ENCODE measurements at regions not wholly inside any gene's neighbourhood (a gene's known extent, or its start where the extent isn't known, plus 50 kb on each side); places are given as distances from the start of the nearest gene placed in this dataset.
"Not testable (repeated sequence)": the region's sequence is repeated elsewhere in the genome, so short reads cannot be mapped to it uniquely, and the experiment has no call there.

DNA sequence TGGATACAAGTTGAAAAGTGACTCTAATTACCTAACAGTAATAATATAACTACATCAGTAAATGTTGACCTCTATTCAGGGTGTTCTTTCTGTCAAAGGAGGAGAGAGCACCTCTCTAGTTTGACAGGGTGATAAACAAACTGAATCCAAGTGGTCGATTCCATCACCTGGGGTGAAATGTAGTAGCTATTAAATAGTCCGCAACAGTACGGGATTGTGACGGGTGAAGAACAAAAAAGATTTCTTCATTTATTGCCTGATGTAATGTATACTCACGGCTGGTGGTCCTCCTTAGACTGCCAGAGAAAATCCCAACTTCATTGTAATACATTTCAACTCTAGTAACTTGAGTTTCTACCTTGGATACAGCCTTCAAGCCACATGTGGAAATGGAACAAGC is 292.5 kb upstream of the CELF2 start:
- Histone ChIP-seq H3K4me3 (ENCODE audit: low read depth, low read length) (no peak overlapping the region), H3K27ac (ENCODE audit: low read depth, low read length) (peak overlapping the region; percentile 33), H3K27me3 (ENCODE audit: control insufficient read depth, insufficient read depth, low read length) (no peaks in the 10 kb centered on the region), H3K36me3 (ENCODE audit: control insufficient read depth, insufficient read depth, low read length) (no peaks in the 10 kb centered on the region), H3K9me3 (ENCODE audit: control insufficient read depth, insufficient read depth, low read length) (no peaks in the 10 kb centered on the region), H3K4me1 (ENCODE audit: control insufficient read depth, insufficient read depth, low read length) (no peaks in the 10 kb centered on the region)
- 84% methylated on average over 3 of the region's 5 CpGs for WGBS (ENCODE audit: insufficient coverage)
- DNase-seq (ENCODE audit: low read depth in 4 of 6, low spot score in 6 of 6): no peak

- no peak for DNase-seq (ENCODE audit: low read depth in 4 of 6, low spot score in 6 of 6)
- H3K27me3 ChIP-seq (ENCODE audit: control insufficient read depth, insufficient read depth, low read length): no peaks in the 10 kb centered on the region
- no peak overlapping the region for H3K27ac ChIP-seq (ENCODE audit: low read depth, low read length)
- H3K4me1 ChIP-seq (ENCODE audit: control insufficient read depth, insufficient read depth, low read length): no peaks in the 10 kb centered on the region
- H3K36me3 ChIP-seq (ENCODE audit: control insufficient read depth, insufficient read depth, low read length): no peaks in the 10 kb centered on the region
- H3K4me3 ChIP-seq (ENCODE audit: low read depth, low read length): no peak overlapping the region
- no peaks in the 10 kb centered on the region for H3K9me3 ChIP-seq (ENCODE audit: control insufficient read depth, insufficient read depth, low read length)
- 39% methylated on average over 3 of the region's 6 CpGs for WGBS (ENCODE audit: insufficient coverage)
These were observed 291.6 kb upstream of the CELF2 start for GRCh38 chr10:10726101-10726500.

- 96% methylated on average over 6 of the region's 14 CpGs for WGBS (ENCODE audit: insufficient coverage)
- DNase-seq (ENCODE audit: low read depth in 4 of 6, low spot score in 6 of 6); H3K27ac ChIP-seq (ENCODE audit: low read depth, low read length); H3K4me1 ChIP-seq (ENCODE audit: control insufficient read depth, insufficient read depth, low read length); H3K4me3 ChIP-seq (ENCODE audit: low read depth, low read length); H3K9me3 ChIP-seq (ENCODE audit: control insufficient read depth, insufficient read depth, low read length); H3K36me3 ChIP-seq (ENCODE audit: control insufficient read depth, insufficient read depth, low read length); H3K27me3 ChIP-seq (ENCODE audit: control insufficient read depth, insufficient read depth, low read length): not testable (repeated sequence)
These were observed 290.3 kb upstream of the CELF2 start for GRCh38 chr10:10727411-10727810.

DNA sequence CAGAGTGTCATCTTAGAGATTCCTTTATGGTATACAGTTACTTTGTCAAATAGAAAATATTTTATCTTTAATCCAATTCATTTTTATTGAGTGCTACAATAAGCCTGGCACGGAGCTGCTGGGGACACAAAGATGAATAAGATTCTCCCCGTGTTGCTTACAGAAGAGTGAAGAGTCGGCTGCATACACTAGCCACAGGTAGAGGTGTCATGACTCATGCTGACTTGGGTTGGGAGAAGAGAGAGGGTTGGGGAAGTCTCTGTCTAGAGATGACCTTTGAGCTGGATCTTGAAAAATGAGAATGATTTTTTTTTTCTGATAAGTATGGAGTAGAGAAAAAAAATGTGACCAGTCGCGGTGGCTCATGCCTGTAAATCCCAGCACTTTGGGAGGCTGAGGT is 289.9 kb upstream of the CELF2 start:
- Histone ChIP-seq H3K9me3 (ENCODE audit: control insufficient read depth, insufficient read depth, low read length) (no peaks in the 10 kb centered on the region), H3K4me3 (ENCODE audit: low read depth, low read length) (no peak overlapping the region), H3K4me1 (ENCODE audit: control insufficient read depth, insufficient read depth, low read length) (no peaks in the 10 kb centered on the region), H3K27ac (ENCODE audit: low read depth, low read length) (no peak overlapping the region), H3K36me3 (ENCODE audit: control insufficient read depth, insufficient read depth, low read length) (no peaks in the 10 kb centered on the region), H3K27me3 (ENCODE audit: control insufficient read depth, insufficient read depth, low read length) (no peaks in the 10 kb centered on the region)
- no peak for DNase-seq (ENCODE audit: low read depth in 4 of 6, low spot score in 6 of 6)
- 76% methylated on average over 2 of the region's 5 CpGs for WGBS (ENCODE audit: insufficient coverage)

DNA sequence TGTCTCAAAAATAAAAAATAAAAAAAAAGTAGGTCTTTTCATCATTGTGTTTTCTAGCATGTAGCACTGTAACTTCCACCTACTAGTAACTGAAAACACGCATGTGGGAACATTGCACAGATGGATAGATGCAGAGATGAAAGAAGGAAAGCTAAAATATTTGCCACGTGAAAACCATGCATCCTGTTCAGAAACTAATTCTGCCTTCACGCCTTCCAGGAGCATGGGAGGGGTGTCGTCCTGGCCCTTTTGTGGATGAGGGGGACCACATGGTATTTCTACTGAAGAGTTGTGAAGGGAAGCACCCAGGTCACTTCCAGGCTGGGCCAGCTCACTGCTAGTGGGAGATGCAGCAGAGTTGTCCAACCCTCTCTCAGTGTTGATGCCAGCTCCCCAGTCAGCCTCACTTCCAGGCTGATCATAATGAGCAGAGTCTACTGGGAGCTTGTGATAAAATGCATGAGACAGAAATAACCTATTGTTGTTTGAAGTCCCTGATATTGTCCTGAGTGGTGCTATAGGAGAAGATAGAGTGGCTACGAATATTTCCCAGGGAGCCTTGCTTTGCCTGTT is 287.1 kb upstream of the CELF2 start:
- Histone ChIP-seq H3K27ac (ENCODE audit: low read depth, low read length) (no peak overlapping the region), H3K9me3 (ENCODE audit: control insufficient read depth, insufficient read depth, low read length) (no peaks in the 10 kb centered on the region), H3K36me3 (ENCODE audit: control insufficient read depth, insufficient read depth, low read length) (no peaks in the 10 kb centered on the region), H3K4me1 (ENCODE audit: control insufficient read depth, insufficient read depth, low read length) (no peaks in the 10 kb centered on the region), H3K27me3 (ENCODE audit: control insufficient read depth, insufficient read depth, low read length) (no peaks in the 10 kb centered on the region), H3K4me3 (ENCODE audit: low read depth, low read length) (no peak overlapping the region)
- 94% methylated on average over 2 of the region's 5 CpGs for WGBS (ENCODE audit: insufficient coverage)
- peak in 1 of 6 donors; percentile 70 for DNase-seq (ENCODE audit: low read depth in 4 of 6, low spot score in 6 of 6)

DNA sequence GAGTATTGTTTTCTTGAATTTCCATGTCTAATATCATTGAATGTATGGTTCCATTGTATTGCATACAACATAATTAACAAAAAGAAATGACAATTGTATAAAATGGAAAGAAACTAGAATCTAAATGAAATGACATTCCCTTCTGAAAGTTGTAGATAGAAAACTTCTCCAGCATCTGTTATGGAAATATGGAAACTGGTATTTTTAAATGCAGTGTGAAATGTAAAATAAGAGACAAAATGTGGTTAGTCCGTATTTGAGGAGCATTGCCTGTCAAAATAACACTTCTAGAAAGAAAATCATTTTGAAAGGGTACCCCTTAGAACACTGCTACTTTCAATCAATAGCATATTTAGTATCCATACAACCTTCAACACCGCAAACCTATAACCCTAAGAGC is 286.3 kb upstream of the CELF2 start:
- H3K27ac ChIP-seq (ENCODE audit: low read depth, low read length): no peak overlapping the region
- H3K36me3 ChIP-seq (ENCODE audit: control insufficient read depth, insufficient read depth, low read length): no peaks in the 10 kb centered on the region
- H3K4me3 ChIP-seq (ENCODE audit: low read depth, low read length): no peak overlapping the region
- H3K27me3 ChIP-seq (ENCODE audit: control insufficient read depth, insufficient read depth, low read length): no peaks in the 10 kb centered on the region
- peak in 1 of 6 donors; percentile 71 for DNase-seq (ENCODE audit: low read depth in 4 of 6, low spot score in 6 of 6)
- no peaks in the 10 kb centered on the region for H3K9me3 ChIP-seq (ENCODE audit: control insufficient read depth, insufficient read depth, low read length)
- no peaks in the 10 kb centered on the region for H3K4me1 ChIP-seq (ENCODE audit: control insufficient read depth, insufficient read depth, low read length)
- WGBS (ENCODE audit: insufficient coverage): no CpG with 5 or more reads among the region's 2 CpGs

DNA sequence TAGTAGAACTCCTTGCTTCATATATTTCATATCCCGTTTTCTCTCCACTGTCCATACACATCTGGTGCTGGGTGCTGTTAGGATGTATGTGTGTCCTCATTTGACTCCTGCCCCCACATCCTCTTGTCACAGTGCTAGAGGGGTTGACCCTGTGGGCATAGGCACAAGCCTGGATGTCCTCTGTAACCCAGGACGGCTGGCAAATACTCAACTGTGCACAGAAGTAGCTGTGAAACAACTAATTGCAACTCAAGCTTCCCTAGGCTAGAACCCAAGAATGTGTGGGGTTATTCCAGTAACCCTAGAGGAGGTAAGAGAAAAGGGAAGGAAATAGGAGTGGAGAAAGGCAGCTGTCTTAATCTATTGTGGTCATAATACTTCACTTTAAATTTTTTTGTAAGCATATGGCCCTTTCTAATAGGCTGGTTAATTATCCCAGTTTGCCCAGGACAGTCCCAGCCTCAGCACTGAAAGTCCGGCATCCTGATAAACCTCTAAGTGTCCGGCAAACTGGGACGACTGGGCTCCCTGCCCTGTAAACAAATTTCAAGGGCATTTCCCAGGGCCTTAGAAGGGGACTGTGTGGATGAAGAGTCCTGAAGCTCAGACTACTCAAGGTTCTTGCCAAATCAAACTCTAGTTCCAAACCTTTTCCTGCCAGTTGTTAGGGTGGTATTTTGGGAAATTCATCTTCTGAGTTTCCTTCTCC is 283.2 kb upstream of the CELF2 start:
- WGBS (ENCODE audit: insufficient coverage): 100% methylated on average over 1 of the region's 5 CpGs
- H3K4me1 ChIP-seq (ENCODE audit: control insufficient read depth, insufficient read depth, low read length): no peaks in the 10 kb centered on the region
- no peak for DNase-seq (ENCODE audit: low read depth in 4 of 6, low spot score in 6 of 6)
- no peak overlapping the region for H3K27ac ChIP-seq (ENCODE audit: low read depth, low read length)
- H3K36me3 ChIP-seq (ENCODE audit: control insufficient read depth, insufficient read depth, low read length): no peaks in the 10 kb centered on the region
- H3K9me3 ChIP-seq (ENCODE audit: control insufficient read depth, insufficient read depth, low read length): no peaks in the 10 kb centered on the region
- H3K4me3 ChIP-seq (ENCODE audit: low read depth, low read length): no peak overlapping the region
- no peaks in the 10 kb centered on the region for H3K27me3 ChIP-seq (ENCODE audit: control insufficient read depth, insufficient read depth, low read length)

DNA sequence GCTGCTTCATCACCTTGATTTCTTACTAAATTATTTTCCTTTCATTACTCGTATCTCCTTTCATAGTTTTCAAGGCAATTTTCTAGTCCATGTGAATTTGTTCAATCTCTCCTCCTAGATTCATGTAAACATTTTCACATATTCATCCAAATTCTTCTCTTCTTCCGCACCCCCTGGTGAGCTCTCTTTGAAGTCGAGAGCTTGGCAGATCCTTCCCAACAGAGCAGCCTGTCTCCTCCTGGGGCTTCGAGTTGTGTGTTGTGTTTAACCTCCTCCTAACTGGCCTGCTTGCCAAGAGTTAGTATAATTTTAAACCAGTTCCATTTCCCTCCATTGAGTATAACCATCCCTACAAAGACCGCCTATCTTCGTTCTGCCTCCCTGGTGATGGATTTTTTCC is 272.4 kb upstream of the CELF2 start:
- Histone ChIP-seq H3K27me3 (ENCODE audit: control insufficient read depth, insufficient read depth, low read length) (no peaks in the 10 kb centered on the region), H3K27ac (ENCODE audit: low read depth, low read length) (no peak overlapping the region), H3K4me3 (ENCODE audit: low read depth, low read length) (no peak overlapping the region), H3K9me3 (ENCODE audit: control insufficient read depth, insufficient read depth, low read length) (peaks cover 2% of the 10 kb centered on the region), H3K4me1 (ENCODE audit: control insufficient read depth, insufficient read depth, low read length) (no peaks in the 10 kb centered on the region), H3K36me3 (ENCODE audit: control insufficient read depth, insufficient read depth, low read length) (no peaks in the 10 kb centered on the region)
- WGBS (ENCODE audit: insufficient coverage): 51% methylated on average over 2 of the region's 6 CpGs
- peak in 1 of 6 donors; percentile 83 for DNase-seq (ENCODE audit: low read depth in 4 of 6, low spot score in 6 of 6)

DNA sequence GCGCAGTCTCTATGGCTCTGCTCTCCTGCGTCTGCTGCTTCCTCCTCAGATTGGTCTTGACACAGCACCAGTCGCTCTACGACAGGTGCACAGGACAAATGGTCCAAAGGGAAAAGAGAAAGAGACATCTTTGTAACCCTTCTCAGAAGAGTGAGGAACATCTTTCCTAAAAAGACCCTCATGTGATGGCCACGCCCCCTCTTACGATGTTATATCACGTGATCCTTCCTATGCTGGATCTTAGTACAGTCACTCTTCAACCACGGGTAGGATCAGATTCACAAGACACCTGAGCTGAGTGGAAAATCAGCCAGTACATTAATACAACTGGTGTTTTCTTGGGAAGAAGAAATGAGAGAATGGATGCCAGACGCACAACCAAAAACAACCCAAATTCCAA is 262.2 kb upstream of the CELF2 start:
- no peak overlapping the region for H3K27ac ChIP-seq (ENCODE audit: low read depth, low read length)
- H3K9me3 ChIP-seq (ENCODE audit: control insufficient read depth, insufficient read depth, low read length): no peaks in the 10 kb centered on the region
- no peaks in the 10 kb centered on the region for H3K4me1 ChIP-seq (ENCODE audit: control insufficient read depth, insufficient read depth, low read length)
- no peaks in the 10 kb centered on the region for H3K36me3 ChIP-seq (ENCODE audit: control insufficient read depth, insufficient read depth, low read length)
- no peaks in the 10 kb centered on the region for H3K27me3 ChIP-seq (ENCODE audit: control insufficient read depth, insufficient read depth, low read length)
- no peak for DNase-seq (ENCODE audit: low read depth in 4 of 6, low spot score in 6 of 6)
- no peak overlapping the region for H3K4me3 ChIP-seq (ENCODE audit: low read depth, low read length)
- 92% methylated on average over 4 of the region's 9 CpGs for WGBS (ENCODE audit: insufficient coverage)

- Histone ChIP-seq H3K9me3 (ENCODE audit: control insufficient read depth, insufficient read depth, low read length) (no peaks in the 10 kb centered on the region), H3K4me1 (ENCODE audit: control insufficient read depth, insufficient read depth, low read length) (no peaks in the 10 kb centered on the region), H3K36me3 (ENCODE audit: control insufficient read depth, insufficient read depth, low read length) (no peaks in the 10 kb centered on the region), H3K27ac (ENCODE audit: low read depth, low read length) (no peak overlapping the region), H3K4me3 (ENCODE audit: low read depth, low read length) (no peak overlapping the region), H3K27me3 (ENCODE audit: control insufficient read depth, insufficient read depth, low read length) (no peaks in the 10 kb centered on the region)
- WGBS (ENCODE audit: insufficient coverage): 63% methylated on average over 3 of the region's 4 CpGs
- peak in 1 of 6 donors; percentile 7 for DNase-seq (ENCODE audit: low read depth in 4 of 6, low spot score in 6 of 6)
These were observed 259.4 kb upstream of the CELF2 start for GRCh38 chr10:10758306-10758705.
